K562 (cell line): ENCODE measurements at regions not wholly inside any gene's neighbourhood (a gene's known extent, or its start where the extent isn't known, plus 50 kb on each side); places are given as distances from the start of the nearest gene placed in this dataset.

Experiments used
- ATAC-seq: fragments of 200-7000 bp; cut with Tn5 transposase; 3 replicates; pipeline ENCODE4 v1.9.1; 2020; ENCODE audit warnings: moderate library complexity
- BruUV-seq: library from RNA; stranded (reverse); fragments of 400-500 nt; replicated peaks from 2 replicates; lab custom pipeline; 2021; lab: Mats Ljungman, UMichigan
- CTCF ChIA-PET: fragments of 300-600 bp; formaldehyde crosslinking; extraction: SDS; loops from one replicate; lab custom pipeline; 2021; ENCODE audit warnings: low intra/inter-chr PET ratio; lab: Yijun Ruan, JAX
- POLR2A ChIA-PET: fragments of 300-600, 350-650 bp; sonication (Branson Sonifier 250); formaldehyde crosslinking; extraction: SDS; loops from one replicate; lab custom pipeline; 2021; ENCODE audit warnings: antibody characterized with exemption, inconsistent platforms; lab: Yijun Ruan, JAX
- DNase-seq, 4 experiments: peaks; one replicate each; pipeline versions ENCODE4 v3.0.0 to v3.0.0-alpha.2; 2011 to 2018; ENCODE audit warnings: low spot score in 3 of 4, mixed read lengths in 3 of 4; ENCODE audit errors: extremely low read depth in 1 of 4
- FAIRE-seq: peaks from 2 replicates; lab custom pipeline; 2011; peaks lifted over from hg19 to GRCh38; lab: Jason Lieb, UNC
- H2AFZ ChIP-seq: 2 replicates; pipeline ENCODE4 v1.6.0; 2011; ENCODE audit warnings: low read depth, low read length, control low read depth, inconsistent platforms
- H3K27ac ChIP-seq: fragments of 200-600 bp; 3 replicates; pipeline ENCODE4 v1.8.0; 2011; ENCODE audit warnings: low read depth, mild to moderate bottlenecking, control low read depth, inconsistent platforms, low read length, moderate library complexity, mixed read lengths; ENCODE audit errors: extremely low read depth
- H3K27me3 ChIP-seq, 2 experiments: fragments of 300-600 bp in 1 of 2; 2 replicates in 1 of 2; 3 replicates in 1 of 2; pipeline versions ENCODE4 v1.6.0 to v1.8.0; 2011; ENCODE audit warnings: inconsistent platforms in 2 of 2, low read length in 2 of 2, mild to moderate bottlenecking in 1 of 2, mixed read lengths in 1 of 2, moderate library complexity in 1 of 2; ENCODE audit not compliant: control insufficient read depth in 2 of 2, insufficient read depth in 2 of 2
- H3K36me3 ChIP-seq: fragments of 300-600 bp; 3 replicates; pipeline ENCODE4 v1.8.0; 2011; ENCODE audit warnings: mild to moderate bottlenecking, low read length, inconsistent platforms; ENCODE audit not compliant: control insufficient read depth, insufficient read depth
- H3K4me1 ChIP-seq, 2 experiments: fragments of 200-600 bp in 1 of 2; replicated peaks in 1 of 2; 2 replicates in 1 of 2; 3 replicates in 1 of 2; pipeline versions ENCODE4 v1.5.1 to v1.8.0; 2011; ENCODE audit warnings: inconsistent platforms in 2 of 2, low read length in 2 of 2, mild to moderate bottlenecking in 1 of 2, mixed read lengths in 1 of 2, moderate library complexity in 1 of 2; ENCODE audit not compliant: control insufficient read depth in 2 of 2, insufficient read depth in 2 of 2
- H3K4me2 ChIP-seq: 2 replicates; pipeline ENCODE4 v1.6.1; 2011; ENCODE audit warnings: low read length, control low read depth, inconsistent platforms, mixed read lengths; ENCODE audit not compliant: insufficient read depth
- H3K4me3 ChIP-seq: fragments of 200-600 bp; sonication (generic), shearing (Covaris generic); 2 replicates; pipeline ENCODE4 v1.5.1; 2016; ENCODE audit warnings: control low read depth, inconsistent platforms
- H3K79me2 ChIP-seq: fragments of 200-600 bp; 3 replicates; pipeline ENCODE4 v1.8.0; 2011; ENCODE audit warnings: low read length, inconsistent platforms; ENCODE audit not compliant: control insufficient read depth, insufficient read depth
- H3K9ac ChIP-seq, 2 experiments: 2 replicates each; pipeline versions ENCODE4 v1.6.0 to v1.6.1; 2011; ENCODE audit warnings: low read depth in 2 of 2, low read length in 2 of 2, control low read depth in 1 of 2, inconsistent platforms in 1 of 2, mild to moderate bottlenecking in 1 of 2, mixed read lengths in 1 of 2; ENCODE audit not compliant: insufficient read depth in 1 of 2
- H3K9me1 ChIP-seq: one replicate; pipeline ENCODE4 v1.6.0; 2011; ENCODE audit warnings: inconsistent platforms, mild to moderate bottlenecking, low read length, moderate library complexity; ENCODE audit not compliant: control insufficient read depth, insufficient read depth
- H3K9me3 ChIP-seq: replicated peaks from 2 replicates; pipeline ENCODE4 v1.5.1; 2011; ENCODE audit warnings: low read depth, low read length, inconsistent platforms; ENCODE audit not compliant: control insufficient read depth, insufficient read depth
- H4K20me1 ChIP-seq: replicated peaks from 2 replicates; pipeline ENCODE4 v1.6.1; 2011; ENCODE audit warnings: low read length, inconsistent platforms, mixed read lengths; ENCODE audit not compliant: control insufficient read depth, insufficient read depth
- ATF2 ChIP-seq: sonication (generic); formaldehyde crosslinking; IDR thresholded peaks from 2 replicates; pipeline ENCODE4 v1.8.1; 2022; ENCODE audit warnings: missing genetic modification reagents
- ATF4 ChIP-seq: fragments of 450-650 bp; formaldehyde crosslinking; IDR thresholded peaks from 2 replicates; pipeline ENCODE4 v1.4.0; 2022; ENCODE audit warnings: mild to moderate bottlenecking, moderate library complexity
- EP300 ChIP-seq: IDR thresholded peaks from 2 replicates; pipeline ENCODE4 v1.6.1; 2012; ENCODE audit warnings: low read length, improper control_type of control experiment
- FOXM1 ChIP-seq, 2 experiments: fragments of 450-650 bp in 1 of 2; sonication (generic) in 1 of 2; formaldehyde crosslinking in 1 of 2; IDR thresholded peaks; 2 replicates each; pipeline versions ENCODE4 v1.6.1 to v1.9.0; 2017 to 2022; ENCODE audit warnings: low read depth in 2 of 2, mild to moderate bottlenecking in 2 of 2, missing genetic modification reagents in 1 of 2, moderate library complexity in 1 of 2
- LEF1 ChIP-seq: fragments of 450-650 bp; IDR thresholded peaks from 2 replicates; pipeline ENCODE4 v1.6.1; 2016; ENCODE audit warnings: mild to moderate bottlenecking
- MAFK ChIP-seq: IDR thresholded peaks from 2 replicates; pipeline ENCODE4 v1.6.1; 2011; ENCODE audit warnings: low read length, improper control_type of control experiment
- MEF2A ChIP-seq: IDR thresholded peaks from 2 replicates; pipeline ENCODE4 v1.6.1; 2011; ENCODE audit warnings: low read depth, mild to moderate bottlenecking, low read length, moderate library complexity; ENCODE audit not compliant: control insufficient read depth
- NBN ChIP-seq: fragments of 450-650 bp; IDR thresholded peaks from 2 replicates; pipeline ENCODE4 v1.6.1; 2016; ENCODE audit warnings: low read depth, mild to moderate bottlenecking
- NUFIP1 ChIP-seq: fragments of 450-650 bp; IDR thresholded peaks from 2 replicates; pipeline ENCODE4 v1.6.1; 2018; ENCODE audit not compliant: partially characterized antibody
- RCOR1 ChIP-seq, 2 experiments: IDR thresholded peaks; 2 replicates each; pipeline ENCODE4 v1.6.1; 2012; ENCODE audit warnings: low read depth in 2 of 2, low read length in 2 of 2, borderline replicate concordance in 1 of 2, improper control_type of control experiment in 1 of 2
- SIRT6 ChIP-seq: IDR thresholded peaks from one replicate; pipeline ENCODE4 v1.6.1; 2012; ENCODE audit warnings: low read depth, mild to moderate bottlenecking, control low read depth, inconsistent platforms, low read length, moderate library complexity
- SMAD4 ChIP-seq: fragments of 250-450 bp; sonication (Bioruptor Pico); conservative IDR thresholded peaks from 2 replicates; pipeline ENCODE4 v1.8.0; 2021; ENCODE audit warnings: inconsistent platforms, mild to moderate bottlenecking, moderate library complexity
- ZBTB1 ChIP-seq: sonication (generic); formaldehyde crosslinking; IDR thresholded peaks from 2 replicates; pipeline ENCODE4 v1.8.1; 2023; ENCODE audit warnings: missing genetic modification reagents, low read depth, mild to moderate bottlenecking, borderline replicate concordance
- ZFP30 ChIP-seq: fragments of 250-450 bp; sonication (Bioruptor Pico); IDR thresholded peaks from 2 replicates; pipeline ENCODE4 v1.8.0; 2022; ENCODE audit warnings: moderate library complexity, mild to moderate bottlenecking, inconsistent platforms, borderline replicate concordance
- ZNF274 ChIP-seq: IDR thresholded peaks from 2 replicates; pipeline ENCODE4 v1.6.1; 2011; ENCODE audit warnings: low read depth, mild to moderate bottlenecking, low read length, moderate library complexity, borderline replicate concordance
- WGBS: fragments of 100-300 bp; shearing (Covaris generic); methylation state at CpG from one replicate; pipeline ENCODE4 v1.1.6; 2016; ENCODE audit warnings: low coverage, mixed read lengths; ENCODE audit not compliant: insufficient coverage; ENCODE audit errors: missing lambda C conversion rate; 5-methylcytosine and 5-hydroxymethylcytosine counted together
- in situ Hi-C: fragments of 300-500 bp; cut with MboI; formaldehyde crosslinking; loops from 4 replicates; pipeline ENCODE4 v1.15.0; 2018; ENCODE audit warnings: inconsistent platforms, mixed read lengths
- intact Hi-C: fragments of 100-400 bp; cut with micrococcal nuclease; formaldehyde crosslinking; loops from 2 replicates; pipeline ENCODE4 v1.14.2; 2022
- TF ChIP-seq, protein P1 (sequence below): fragments of 450-650 bp; IDR thresholded peaks from 2 replicates; pipeline ENCODE4 v1.6.1; 2016; ENCODE audit warnings: low read depth, mild to moderate bottlenecking, moderate library complexity
- TF ChIP-seq, protein P2 (sequence below): fragments of 250-450 bp; sonication (Bioruptor Pico); IDR thresholded peaks from 2 replicates; pipeline ENCODE4 v1.8.0; 2022; ENCODE audit warnings: inconsistent platforms, mild to moderate bottlenecking, moderate library complexity, borderline replicate concordance
- TF ChIP-seq, protein P3 (sequence below): fragments of 250-450 bp; sonication (Bioruptor Pico); IDR thresholded peaks from 2 replicates; pipeline ENCODE4 v1.8.0; 2022; ENCODE audit warnings: inconsistent platforms

GRCh38 chr5:117431091-117431490 lies 856.5 kb upstream of the SEMA6A start:
- no TSS peak for BruUV-seq
- H3K9me3 ChIP-seq = no peaks in the 10 kb centered on the region
- no peak overlapping the region for H2AFZ ChIP-seq
- H3K9ac ChIP-seq = no peak overlapping the region
- H3K79me2 ChIP-seq = no peaks in the 10 kb centered on the region
- no peaks in the 10 kb centered on the region for H3K36me3 ChIP-seq
- POLR2A ChIA-PET = no interaction called here
- no peaks in the 10 kb centered on the region for H3K9me1 ChIP-seq
- DNase-seq = no peak
- in situ Hi-C loops = no loop called here
- no peak for ATAC-seq
- H4K20me1 ChIP-seq = no peaks in the 10 kb centered on the region
- intact Hi-C loops = no loop called here
- H3K27me3 ChIP-seq = no peaks in the 10 kb centered on the region
- H3K27ac ChIP-seq = no peak overlapping the region
- FAIRE-seq = no peak
- no peaks in the 10 kb centered on the region for H3K4me1 ChIP-seq
- CTCF ChIA-PET = no interaction called here
- no peak overlapping the region for H3K4me3 ChIP-seq
- 0% methylated on average over 3 of the region's 3 CpGs for WGBS
- no peak overlapping the region for H3K4me2 ChIP-seq
- TF ChIP-seq EP300 (no peak), FOXM1 (IDR thresholded peaks at IDR 0.05; ENCODE audit: low read depth) (no peak), FOXM1 (CRISPR knock-in tag; IDR thresholded peaks at IDR 0.05; ENCODE audit: low read depth) (no peak), MAFK (no peak), ZFP30 (CRISPR knock-in tag) (no peak), NBN (no peak), ATF2 (CRISPR knock-in tag) (no peak), LEF1 (no peak), ZNF274 (no peak), RCOR1 (IDR thresholded peaks at IDR 0.05; ENCODE audit: borderline replicate concordance in 1 of 2, low read depth in 2 of 2, low read length in 2 of 2) (no peak), ATF4 (CRISPR knock-in tag) (no peak), ZBTB1 (CRISPR knock-in tag) (no peak), SIRT6 (no peak), SMAD4 (CRISPR knock-in tag) (no peak), NUFIP1 (no peak), MEF2A (no peak)
- TF ChIP-seq, protein P1, sequence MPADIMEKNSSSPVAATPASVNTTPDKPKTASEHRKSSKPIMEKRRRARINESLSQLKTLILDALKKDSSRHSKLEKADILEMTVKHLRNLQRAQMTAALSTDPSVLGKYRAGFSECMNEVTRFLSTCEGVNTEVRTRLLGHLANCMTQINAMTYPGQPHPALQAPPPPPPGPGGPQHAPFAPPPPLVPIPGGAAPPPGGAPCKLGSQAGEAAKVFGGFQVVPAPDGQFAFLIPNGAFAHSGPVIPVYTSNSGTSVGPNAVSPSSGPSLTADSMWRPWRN = no peak
- TF ChIP-seq, protein P2, sequence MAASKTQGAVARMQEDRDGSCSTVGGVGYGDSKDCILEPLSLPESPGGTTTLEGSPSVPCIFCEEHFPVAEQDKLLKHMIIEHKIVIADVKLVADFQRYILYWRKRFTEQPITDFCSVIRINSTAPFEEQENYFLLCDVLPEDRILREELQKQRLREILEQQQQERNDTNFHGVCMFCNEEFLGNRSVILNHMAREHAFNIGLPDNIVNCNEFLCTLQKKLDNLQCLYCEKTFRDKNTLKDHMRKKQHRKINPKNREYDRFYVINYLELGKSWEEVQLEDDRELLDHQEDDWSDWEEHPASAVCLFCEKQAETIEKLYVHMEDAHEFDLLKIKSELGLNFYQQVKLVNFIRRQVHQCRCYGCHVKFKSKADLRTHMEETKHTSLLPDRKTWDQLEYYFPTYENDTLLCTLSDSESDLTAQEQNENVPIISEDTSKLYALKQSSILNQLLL (CRISPR knock-in tag) = no peak
- TF ChIP-seq, protein P3, sequence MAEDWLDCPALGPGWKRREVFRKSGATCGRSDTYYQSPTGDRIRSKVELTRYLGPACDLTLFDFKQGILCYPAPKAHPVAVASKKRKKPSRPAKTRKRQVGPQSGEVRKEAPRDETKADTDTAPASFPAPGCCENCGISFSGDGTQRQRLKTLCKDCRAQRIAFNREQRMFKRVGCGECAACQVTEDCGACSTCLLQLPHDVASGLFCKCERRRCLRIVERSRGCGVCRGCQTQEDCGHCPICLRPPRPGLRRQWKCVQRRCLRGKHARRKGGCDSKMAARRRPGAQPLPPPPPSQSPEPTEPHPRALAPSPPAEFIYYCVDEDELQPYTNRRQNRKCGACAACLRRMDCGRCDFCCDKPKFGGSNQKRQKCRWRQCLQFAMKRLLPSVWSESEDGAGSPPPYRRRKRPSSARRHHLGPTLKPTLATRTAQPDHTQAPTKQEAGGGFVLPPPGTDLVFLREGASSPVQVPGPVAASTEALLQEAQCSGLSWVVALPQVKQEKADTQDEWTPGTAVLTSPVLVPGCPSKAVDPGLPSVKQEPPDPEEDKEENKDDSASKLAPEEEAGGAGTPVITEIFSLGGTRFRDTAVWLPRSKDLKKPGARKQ (CRISPR knock-in tag) = no peak
